K562 (cell line): ENCODE measurements at regions not wholly inside any gene's neighbourhood (a gene's known extent, or its start where the extent isn't known, plus 50 kb on each side); places are given as distances from the start of the nearest gene placed in this dataset.
A peak's percentile ranks its signal among the peaks of the same experiment; 100 is the strongest.

ENCODE experiments used
- ATF7 ChIP-seq: fragments of 450-650 bp; IDR thresholded peaks from 2 replicates; pipeline ENCODE4 v1.7.1; 2014; ENCODE audit warnings: mild to moderate bottlenecking, moderate library complexity
- CBFA2T2 ChIP-seq: fragments of 450-650 bp; conservative IDR thresholded peaks from 2 replicates; pipeline ENCODE4 v1.6.1; 2017; ENCODE audit warnings: mild to moderate bottlenecking
- ELF1 ChIP-seq: fragments of 200-800 bp; sonication (Bioruptor generic); IDR thresholded peaks from 2 replicates; pipeline ENCODE4 v1.6.1; 2016; ENCODE audit warnings: missing genetic modification characterization, missing compliant biosample characterization
- ESRRA ChIP-seq: fragments of 450-650 bp; IDR thresholded peaks from 2 replicates; pipeline ENCODE4 v1.6.1; 2014; ENCODE audit warnings: low read depth, mild to moderate bottlenecking, moderate library complexity, borderline replicate concordance
- ETV6 ChIP-seq, 3 experiments: fragments of 150-350 bp in 1 of 3; sonication (generic) in 1 of 3; formaldehyde crosslinking in 1 of 3; IDR thresholded peaks; 2 replicates each; pipeline versions ENCODE4 v1.6.1 to v1.8.0; 2014 to 2022; ENCODE audit warnings: borderline replicate concordance in 2 of 3, low read depth in 2 of 3, antibody characterized with exemption in 1 of 3, low read length in 1 of 3, mild to moderate bottlenecking in 1 of 3, missing genetic modification reagents in 1 of 3
- FOSL1 ChIP-seq: fragments of 200-800 bp; sonication (Bioruptor generic); conservative IDR thresholded peaks from 2 replicates; pipeline ENCODE4 v1.6.1; 2016; ENCODE audit warnings: missing genetic modification characterization, missing compliant biosample characterization
- GMEB1 ChIP-seq: fragments of 250-450 bp; sonication (Bioruptor Pico); IDR thresholded peaks from 2 replicates; pipeline ENCODE4 v1.4.0; 2020; ENCODE audit warnings: mild to moderate bottlenecking
- HDAC1 ChIP-seq, 2 experiments: fragments of 450-650 bp; IDR thresholded peaks; 2 replicates each; pipeline ENCODE4 v1.6.1; 2016 to 2017; ENCODE audit warnings: inconsistent platforms in 1 of 2, mild to moderate bottlenecking in 1 of 2, moderate library complexity in 1 of 2
- HEY1 ChIP-seq: fragments of 250-450 bp; sonication (Bioruptor Pico); IDR thresholded peaks from 2 replicates; pipeline ENCODE4 v1.5.0; 2020; ENCODE audit warnings: mild to moderate bottlenecking, moderate library complexity, borderline replicate concordance
- HMGN3 ChIP-seq: IDR thresholded peaks from 2 replicates; pipeline ENCODE4 v1.6.1; 2011; ENCODE audit warnings: borderline replicate concordance, low read depth, mild to moderate bottlenecking, mixed read lengths, low read length; ENCODE audit not compliant: insufficient read length; ENCODE audit errors: extremely low read depth
- KLF16 ChIP-seq: IDR thresholded peaks from 2 replicates; pipeline ENCODE4 v1.6.1; 2016; ENCODE audit warnings: antibody characterized with exemption
- MAFF ChIP-seq: IDR thresholded peaks from 2 replicates; pipeline ENCODE4 v1.6.1; 2012; ENCODE audit warnings: low read length, improper control_type of control experiment
- MAFG ChIP-seq: fragments of 450-650 bp; conservative IDR thresholded peaks from 2 replicates; pipeline ENCODE4 v1.6.1; 2016; ENCODE audit warnings: missing genetic modification characterization, missing compliant biosample characterization
- MBD2 ChIP-seq: sonication (generic); IDR thresholded peaks from 2 replicates; pipeline ENCODE4 v1.6.1; 2016; ENCODE audit warnings: low read depth, borderline replicate concordance
- RB1 ChIP-seq: fragments of 450-650 bp; IDR thresholded peaks from 2 replicates; pipeline ENCODE4 v1.6.1; 2017; ENCODE audit warnings: low read depth, mild to moderate bottlenecking
- SUPT5H ChIP-seq: fragments of 450-650 bp; IDR thresholded peaks from 2 replicates; pipeline ENCODE4 v1.6.1; 2016
- TCF3 ChIP-seq: sonication (generic); formaldehyde crosslinking; IDR thresholded peaks from 2 replicates; pipeline ENCODE4 v1.4.0; 2020; ENCODE audit warnings: mild to moderate bottlenecking, missing genetic modification reagents
- ZBTB7A ChIP-seq: IDR thresholded peaks from 2 replicates; pipeline ENCODE4 v1.6.1; 2011; ENCODE audit warnings: low read depth, mild to moderate bottlenecking, low read length, moderate library complexity, borderline replicate concordance; ENCODE audit not compliant: control insufficient read depth
- ZEB2 ChIP-seq: fragments of 450-650 bp; IDR thresholded peaks from 2 replicates; pipeline ENCODE4 v1.6.1; 2016
- ZNF644 ChIP-seq: fragments of 200-800 bp; sonication (Bioruptor generic); IDR thresholded peaks from 2 replicates; pipeline ENCODE4 v1.6.1; 2016; ENCODE audit warnings: low read depth, missing genetic modification characterization, missing compliant biosample characterization
- TF ChIP-seq, protein P1 (sequence below): fragments of 450-650 bp; IDR thresholded peaks from 2 replicates; pipeline ENCODE4 v1.6.1; 2016; ENCODE audit warnings: low read depth, mild to moderate bottlenecking, moderate library complexity
- TF ChIP-seq, protein P2 (sequence below), 2 experiments: fragments of 450-650 bp in 1 of 2; sonication (generic) in 1 of 2; formaldehyde crosslinking in 1 of 2; IDR thresholded peaks in 1 of 2; conservative IDR thresholded peaks in 1 of 2; 2 replicates each; pipeline versions ENCODE4 v1.6.1 to v1.8.1; 2016 to 2023; ENCODE audit warnings: mild to moderate bottlenecking in 2 of 2, moderate library complexity in 2 of 2, inconsistent platforms in 1 of 2, missing genetic modification reagents in 1 of 2
- TF ChIP-seq, protein P3 (sequence below): sonication (generic); formaldehyde crosslinking; IDR thresholded peaks from 2 replicates; pipeline ENCODE4 v1.8.0; 2022; ENCODE audit warnings: missing genetic modification reagents, mild to moderate bottlenecking, borderline replicate concordance

GRCh38 chr2:15730545-15731212 lies 139.0 kb downstream of the DDX1 start (continued):
- TF ChIP-seq HMGN3 = peak; percentile 81
- peak; percentile 90 for TF ChIP-seq MAFG (tag)
- TF ChIP-seq TCF3 = peak; percentile 73
- peak; percentile 82 for TF ChIP-seq ATF7
- TF ChIP-seq ETV6 (IDR thresholded peaks at IDR 0.05; ENCODE audit: borderline replicate concordance in 1 of 2, low read depth in 2 of 2, low read length in 1 of 2) = no peak
- TF ChIP-seq ETV6 (CRISPR knock-in tag; IDR thresholded peaks at IDR 0.05; ENCODE audit: borderline replicate concordance) = no peak
- TF ChIP-seq SUPT5H = no peak
- no peak for TF ChIP-seq ZNF644 (tag)
- TF ChIP-seq HDAC1 (IDR thresholded peaks at IDR 0.05) = peak in 1 of 2 experiments; percentile 35; a peak in 1 of 4 replicates
- TF ChIP-seq KLF16 = peak; percentile 79; the same call in 1 of the 2 replicates
- TF ChIP-seq GMEB1 = peak; percentile 54
- peak; percentile 86 for TF ChIP-seq CBFA2T2
- TF ChIP-seq ESRRA = peak; percentile 96; the same call in 1 of the 2 replicates
- TF ChIP-seq ELF1 (tag) = peak; percentile 62
- peak; percentile 34; the same call in 1 of the 2 replicates for TF ChIP-seq RB1
- TF ChIP-seq, protein P1, sequence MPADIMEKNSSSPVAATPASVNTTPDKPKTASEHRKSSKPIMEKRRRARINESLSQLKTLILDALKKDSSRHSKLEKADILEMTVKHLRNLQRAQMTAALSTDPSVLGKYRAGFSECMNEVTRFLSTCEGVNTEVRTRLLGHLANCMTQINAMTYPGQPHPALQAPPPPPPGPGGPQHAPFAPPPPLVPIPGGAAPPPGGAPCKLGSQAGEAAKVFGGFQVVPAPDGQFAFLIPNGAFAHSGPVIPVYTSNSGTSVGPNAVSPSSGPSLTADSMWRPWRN = peak; percentile 64
- TF ChIP-seq, protein P2, sequence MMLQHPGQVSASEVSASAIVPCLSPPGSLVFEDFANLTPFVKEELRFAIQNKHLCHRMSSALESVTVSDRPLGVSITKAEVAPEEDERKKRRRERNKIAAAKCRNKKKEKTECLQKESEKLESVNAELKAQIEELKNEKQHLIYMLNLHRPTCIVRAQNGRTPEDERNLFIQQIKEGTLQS (IDR thresholded peaks at IDR 0.05) = peak; percentile 93
- TF ChIP-seq, protein P2 (CRISPR knock-in tag; conservative IDR thresholded peaks at IDR 0.05) = peak; percentile 96
- TF ChIP-seq FOSL1 (tag) = peak; percentile 98
- 0 out of 2 replicates have a peak, but pooled peaks have one; percentile 22 for TF ChIP-seq ZEB2
- TF ChIP-seq, protein P3, sequence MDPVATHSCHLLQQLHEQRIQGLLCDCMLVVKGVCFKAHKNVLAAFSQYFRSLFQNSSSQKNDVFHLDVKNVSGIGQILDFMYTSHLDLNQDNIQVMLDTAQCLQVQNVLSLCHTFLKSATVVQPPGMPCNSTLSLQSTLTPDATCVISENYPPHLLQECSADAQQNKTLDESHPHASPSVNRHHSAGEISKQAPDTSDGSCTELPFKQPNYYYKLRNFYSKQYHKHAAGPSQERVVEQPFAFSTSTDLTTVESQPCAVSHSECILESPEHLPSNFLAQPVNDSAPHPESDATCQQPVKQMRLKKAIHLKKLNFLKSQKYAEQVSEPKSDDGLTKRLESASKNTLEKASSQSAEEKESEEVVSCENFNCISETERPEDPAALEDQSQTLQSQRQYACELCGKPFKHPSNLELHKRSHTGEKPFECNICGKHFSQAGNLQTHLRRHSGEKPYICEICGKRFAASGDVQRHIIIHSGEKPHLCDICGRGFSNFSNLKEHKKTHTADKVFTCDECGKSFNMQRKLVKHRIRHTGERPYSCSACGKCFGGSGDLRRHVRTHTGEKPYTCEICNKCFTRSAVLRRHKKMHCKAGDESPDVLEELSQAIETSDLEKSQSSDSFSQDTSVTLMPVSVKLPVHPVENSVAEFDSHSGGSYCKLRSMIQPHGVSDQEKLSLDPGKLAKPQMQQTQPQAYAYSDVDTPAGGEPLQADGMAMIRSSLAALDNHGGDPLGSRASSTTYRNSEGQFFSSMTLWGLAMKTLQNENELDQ (CRISPR knock-in tag) = no peak
- peak; percentile 72; the same call in 1 of the 2 replicates for TF ChIP-seq MBD2
- TF ChIP-seq ZBTB7A = 0 out of 2 replicates have a peak, but pooled peaks have one; percentile 29
- peak; percentile 70 for TF ChIP-seq MAFF
- TF ChIP-seq HEY1 (CRISPR knock-in tag) = peak; percentile 84; the same call in 1 of the 2 replicates
